NOMO-1 treated with dmso at 0.1 percent for 144 hours (cell line): ENCODE measurements at regions not wholly inside any gene's neighbourhood (a gene's known extent, or its start where the extent isn't known, plus 50 kb on each side); places are given as distances from the start of the nearest gene placed in this dataset.

ENCODE experiments used
- DNase-seq: peaks from one replicate; lab custom pipeline; 2025; ENCODE audit not compliant: unreplicated experiment; lab: John Stamatoyannopoulos, UW

DNA sequence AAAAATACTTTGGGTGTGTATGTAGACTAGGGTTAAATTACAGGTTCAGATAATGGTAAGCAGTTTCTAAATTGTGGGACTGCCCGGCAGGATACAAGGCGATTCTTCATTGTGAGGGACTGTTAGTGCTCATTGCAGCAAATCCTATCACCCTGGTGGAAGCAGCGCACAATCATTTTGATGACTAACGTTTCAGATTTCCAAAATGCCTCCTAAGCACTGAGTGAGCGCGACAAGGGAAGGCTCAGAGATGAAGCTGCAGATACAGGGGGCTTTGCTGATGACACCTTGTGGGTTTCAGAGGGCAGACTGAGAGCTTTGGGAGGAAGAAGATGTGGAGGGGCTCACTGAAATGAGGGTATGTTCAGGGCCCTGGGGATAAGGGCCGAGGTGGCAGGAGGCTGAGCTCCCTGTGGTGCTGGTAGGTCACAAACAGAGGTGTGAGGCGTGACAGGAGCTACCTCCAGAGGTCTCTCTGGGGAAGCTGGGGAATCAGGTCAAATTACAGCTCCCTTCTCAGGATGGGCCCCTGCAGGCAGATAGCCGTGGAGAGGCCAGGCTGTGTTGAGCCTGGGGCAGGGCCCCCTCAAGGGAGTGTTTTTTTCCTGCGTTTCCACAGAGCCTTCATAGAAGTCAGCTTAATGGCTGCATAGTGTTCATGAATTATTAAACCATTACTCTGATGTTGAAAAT is 84.5 kb upstream of the FYN start:
- DNase-seq, result no peak

- peak; percentile 31 for DNase-seq
Observed at GRCh38 chr6:111958534-111958933, 85.3 kb upstream of the FYN start.

- DNase-seq, result no peak
Observed at GRCh38 chr6:111959766-111960165, 86.5 kb upstream of the FYN start.

DNA sequence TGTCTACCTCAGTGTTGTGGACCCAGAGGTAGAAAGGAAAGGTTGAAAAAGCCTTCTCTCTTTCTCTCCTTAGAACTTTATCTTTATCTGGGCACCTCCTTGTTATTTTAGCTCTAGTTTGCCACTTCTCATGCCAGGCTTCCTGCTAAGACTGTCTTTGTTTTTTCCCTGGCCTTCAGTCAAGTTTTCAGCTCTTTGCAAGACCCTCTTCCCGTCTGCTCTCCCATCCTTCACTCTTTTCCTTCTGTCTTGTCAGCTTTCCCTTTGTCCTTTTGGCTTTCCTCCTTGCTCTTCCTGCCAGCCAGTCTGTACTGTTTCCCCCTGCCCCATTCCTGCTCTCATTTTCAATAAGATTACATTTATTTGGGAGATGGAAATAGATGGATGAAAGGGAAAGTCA is 86.8 kb upstream of the CCN6 start:
- no peak for DNase-seq

DNA sequence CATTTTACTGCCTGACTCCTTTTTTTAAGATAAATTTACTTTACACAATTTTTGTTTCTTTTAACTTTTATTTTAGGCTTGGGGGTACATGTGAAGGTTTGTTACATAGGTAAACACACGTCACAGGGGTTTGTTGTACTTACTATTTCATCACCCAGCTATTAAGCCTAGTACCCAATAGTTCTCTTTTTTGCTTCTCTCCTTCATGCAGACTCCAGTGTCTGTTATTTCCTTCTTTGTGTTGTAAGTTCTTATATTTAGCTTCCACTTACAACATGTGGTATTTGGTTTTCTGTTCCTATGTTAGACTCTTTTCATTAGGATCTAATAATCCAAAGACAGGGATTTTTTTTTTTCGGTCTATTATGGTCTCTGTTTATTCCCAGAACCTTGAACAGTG is 83.5 kb upstream of the CCN6 start:
- peak; percentile 64 for DNase-seq

- no peak for DNase-seq
Observed at GRCh38 chr6:111971181-111971841, 82.6 kb upstream of the CCN6 start.

DNA sequence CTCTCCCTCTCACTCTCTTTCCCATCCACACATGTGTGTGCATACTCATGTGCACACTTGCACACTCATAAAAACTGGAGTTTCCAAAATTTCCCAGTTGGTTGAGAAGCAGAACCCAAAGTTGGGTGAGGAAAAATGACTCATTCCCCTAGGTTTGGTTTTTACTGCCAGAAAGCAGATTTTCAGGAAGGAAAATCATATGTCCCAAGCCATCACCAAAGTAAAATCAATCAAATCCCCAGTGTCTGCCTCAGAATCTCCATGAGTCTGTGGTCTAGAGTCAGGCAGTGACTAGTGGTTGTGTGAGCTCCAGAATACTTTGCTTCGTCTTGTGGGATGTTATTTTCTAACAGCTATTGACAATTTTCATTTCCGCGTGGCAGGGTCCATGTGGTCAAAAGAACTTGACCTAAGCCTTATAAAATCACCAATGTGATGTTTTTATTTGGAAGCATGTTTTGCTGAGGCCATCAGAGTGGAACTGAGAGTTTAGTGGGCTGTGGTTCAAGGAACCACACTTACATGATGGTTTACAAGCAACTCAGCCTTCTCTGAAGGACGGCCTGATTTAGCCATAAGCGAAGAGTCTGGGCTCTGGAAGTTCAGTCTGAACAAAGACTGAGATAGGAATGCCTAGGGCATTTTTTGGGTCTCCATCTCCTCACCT is 81.9 kb upstream of the CCN6 start:
- DNase-seq, result no peak

- no peak for DNase-seq
Observed at GRCh38 chr6:111972745-111973117, 81.2 kb upstream of the CCN6 start.

DNA sequence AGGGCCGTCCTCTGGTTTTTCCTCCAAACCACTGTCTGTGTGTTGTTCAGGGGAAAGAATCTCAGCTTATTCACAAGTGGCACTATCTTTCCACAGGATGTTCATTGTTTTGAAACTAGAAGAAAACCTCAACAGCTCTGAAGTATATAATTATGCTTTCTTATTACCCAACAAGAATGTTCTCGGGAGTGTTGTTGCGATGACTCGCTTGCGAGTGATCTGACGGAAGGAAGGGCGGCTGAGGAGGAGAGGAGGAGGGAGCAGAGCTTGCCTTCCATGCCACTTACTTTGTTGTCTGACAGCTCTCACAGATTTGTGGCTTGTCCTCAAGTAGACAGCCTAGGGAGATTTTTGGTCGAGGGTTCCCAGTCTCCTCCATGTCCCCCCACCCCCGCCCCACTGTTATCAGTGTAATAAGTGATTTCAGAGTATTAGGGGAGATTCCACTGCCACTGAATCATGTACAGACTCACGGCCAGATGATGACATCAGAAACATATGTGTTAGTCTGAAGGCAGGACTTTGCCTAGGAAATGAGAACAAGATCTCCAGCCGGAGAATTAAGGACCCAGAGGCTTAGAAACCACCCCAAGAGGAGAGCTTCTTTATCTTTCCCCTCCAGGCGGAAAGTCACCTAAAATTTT is 80.7 kb upstream of the CCN6 start:
- DNase-seq, result peak; percentile 75

- no peak for DNase-seq
Observed at GRCh38 chr6:111973927-111974639, 79.8 kb upstream of the CCN6 start.

DNA sequence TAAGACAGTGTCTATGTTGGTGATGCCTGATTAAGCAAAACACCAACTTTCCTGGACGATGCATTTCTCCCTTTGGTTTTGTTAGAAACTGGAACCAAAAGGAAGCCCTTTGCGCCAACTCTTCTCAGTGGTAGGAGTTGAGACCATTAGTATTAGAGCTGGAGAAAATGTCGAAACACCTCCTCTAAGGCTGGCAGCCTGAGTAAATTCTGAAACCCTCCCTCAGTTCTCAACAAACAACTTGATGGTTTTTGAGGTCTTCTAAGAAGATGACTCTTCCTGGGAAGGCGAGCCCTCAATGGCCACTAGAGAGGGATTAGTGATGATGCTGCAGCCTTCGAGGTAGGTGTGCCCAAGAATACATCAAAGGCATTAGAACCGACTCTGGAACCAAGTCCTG is 78.4 kb upstream of the CCN6 start:
- DNase-seq, result no peak

DNA sequence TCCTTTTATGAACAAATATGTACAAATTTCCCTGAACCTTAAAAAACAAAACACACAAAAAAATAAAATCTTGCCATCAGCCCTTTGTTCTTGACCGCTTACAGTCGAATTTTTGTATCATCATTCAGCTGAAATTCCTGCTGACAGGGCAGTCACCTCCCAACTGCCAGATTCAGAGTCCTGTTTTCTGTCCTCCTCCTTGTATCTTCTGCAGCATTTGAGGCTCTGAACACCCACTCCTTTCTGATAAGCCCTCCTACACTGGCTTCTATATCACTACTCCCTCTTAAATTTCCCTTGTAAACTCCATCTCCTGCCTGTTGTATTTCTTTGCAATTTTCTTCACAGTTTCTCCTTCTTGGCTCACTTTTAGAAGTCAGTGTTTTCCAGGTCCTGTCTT is 77.8 kb upstream of the CCN6 start:
- no peak for DNase-seq

- no peak for DNase-seq
Observed at GRCh38 chr6:111978532-111979149, 75.3 kb upstream of the CCN6 start.

GRCh38 chr6:111979633-111980032 is 74.3 kb upstream of the CCN6 start:
- DNase-seq, result no peak

DNA sequence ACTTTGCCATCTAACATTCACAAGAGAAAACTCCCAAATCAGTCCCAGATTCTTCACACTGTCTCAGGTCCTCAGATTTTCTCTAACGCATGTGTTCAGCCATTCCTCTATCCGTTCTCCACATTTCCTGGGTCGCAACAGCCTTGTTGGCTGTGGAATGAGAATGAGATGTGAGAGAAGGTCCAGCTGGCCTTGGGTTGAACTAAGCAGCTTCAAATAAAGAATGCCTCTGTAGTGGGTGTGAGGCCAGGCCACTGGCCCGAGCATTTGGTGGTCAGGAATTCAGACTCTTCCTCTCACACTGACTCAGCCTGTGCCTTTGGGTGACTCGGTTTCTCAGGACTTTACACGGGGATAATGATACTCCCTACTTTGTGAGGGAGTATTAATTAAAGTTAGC is 73.8 kb upstream of the CCN6 start:
- no peak for DNase-seq

DNA sequence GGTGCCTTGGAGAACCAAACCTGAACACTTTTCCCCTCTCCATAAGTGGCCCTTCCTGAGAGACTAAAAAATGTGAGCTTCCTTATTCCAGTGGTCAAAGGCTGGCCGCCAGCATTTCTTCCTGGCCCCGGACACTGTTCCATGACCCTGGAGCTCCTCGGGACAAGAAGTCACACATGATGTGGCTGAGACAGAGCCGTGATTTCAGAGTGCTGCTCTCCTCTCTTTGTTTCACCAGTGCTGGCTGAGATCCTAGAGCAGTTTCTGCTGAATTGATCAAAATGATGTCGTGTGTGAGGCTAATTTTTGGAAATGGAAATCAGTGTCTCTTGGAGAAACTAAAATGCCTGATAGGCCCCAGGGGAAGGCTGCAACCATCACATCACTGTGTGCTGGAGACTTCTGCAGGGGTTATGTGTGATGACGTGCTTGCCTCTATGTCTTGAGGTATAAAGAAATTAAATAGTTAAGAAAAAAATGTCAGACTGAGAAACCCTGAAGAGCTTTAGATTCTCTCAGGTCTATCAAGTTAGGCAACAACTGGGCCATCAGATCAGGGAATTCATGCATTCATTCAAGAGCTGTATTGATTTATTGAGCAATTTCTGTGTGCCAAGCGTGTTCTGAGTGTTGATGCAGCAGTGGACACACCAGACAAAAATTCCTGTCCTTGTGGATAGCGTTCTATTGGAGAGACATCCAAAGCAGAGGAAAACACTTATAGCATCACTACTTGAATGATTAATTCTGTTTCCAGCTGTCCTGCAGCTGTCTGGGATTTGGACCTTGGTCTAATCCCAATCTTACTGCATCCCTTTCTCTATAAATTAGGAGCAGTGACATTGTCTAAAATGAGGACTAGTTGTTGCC is 72.7 kb upstream of the CCN6 start:
- no peak for DNase-seq

- DNase-seq, result no peak
Observed at GRCh38 chr6:111982681-111983080, 71.2 kb upstream of the CCN6 start.

GRCh38 chr6:111983193-111983592 is 70.7 kb upstream of the CCN6 start:
- DNase-seq, result no peak

GRCh38 chr6:111984081-111984480 is 69.8 kb upstream of the CCN6 start:
- no peak for DNase-seq
